ENCODE measurements at regions not wholly inside any gene's neighbourhood (a gene's known extent, or its start where the extent isn't known, plus 50 kb on each side); places are given as distances from the start of the nearest gene placed in this dataset.

GRCh38 chr11:70700453-70700852 is 302.1 kb downstream of the CTTN start:
- TF ChIP-seq CTCF (IDR thresholded peaks at IDR 0.05; ENCODE audit: insufficient read depth, low read length, poor library complexity, severe bottlenecking) (no peak), EZH2phosphoT487 (conservative IDR thresholded peaks at IDR 0.05; ENCODE audit: low read length) (no peak)
